Glomerular visceral epithelial cell (primary cell): ENCODE measurements at regions not wholly inside any gene's neighbourhood (a gene's known extent, or its start where the extent isn't known, plus 50 kb on each side); places are given as distances from the start of the nearest gene placed in this dataset.

Experiments used
- DNase-seq: peaks from one replicate; pipeline ENCODE4 v3.0.0-alpha.2; 2016; ENCODE audit errors: extremely low spot score

DNA sequence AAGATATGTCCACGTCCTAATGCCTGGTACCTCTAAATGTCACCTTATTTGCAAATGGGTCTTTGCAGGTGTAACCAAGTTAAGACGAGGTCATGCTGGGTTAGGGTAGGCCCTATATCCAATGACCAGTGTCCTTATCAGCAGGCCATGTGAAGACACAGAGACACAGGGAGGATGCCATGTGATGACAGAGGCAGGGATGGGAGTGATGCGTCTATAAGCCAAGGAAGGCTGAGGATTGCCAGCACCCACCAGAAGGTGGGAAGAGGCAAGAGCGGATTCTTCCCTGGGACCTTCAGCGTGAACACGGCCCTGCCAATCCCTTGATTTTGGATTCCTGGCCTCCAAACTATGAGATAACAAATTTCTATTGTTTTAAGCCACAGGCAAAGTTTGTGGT, 123.4 kb upstream of the CXCL14 start:
- DNase-seq, result no peak

DNA sequence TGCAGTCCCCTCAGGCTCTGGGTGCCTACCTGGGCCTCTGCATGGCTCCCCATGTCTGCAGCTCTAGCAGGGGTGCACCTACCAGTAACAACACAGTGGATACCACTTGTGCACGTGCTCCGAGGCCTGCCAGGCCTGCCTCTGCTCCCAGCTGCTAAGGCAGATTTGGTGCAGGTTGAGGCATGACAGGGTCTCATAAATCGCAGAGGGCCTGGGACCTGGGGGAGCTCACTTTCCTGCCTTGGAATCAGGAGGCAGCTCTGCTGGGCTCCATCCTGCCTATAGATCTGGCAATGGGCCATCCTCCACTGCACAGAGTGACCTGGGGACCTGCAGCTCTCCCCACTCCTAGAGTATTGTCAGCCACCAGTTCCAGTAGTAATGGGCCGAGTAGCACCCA, 121.9 kb upstream of the CXCL14 start:
- DNase-seq, result no peak

DNA sequence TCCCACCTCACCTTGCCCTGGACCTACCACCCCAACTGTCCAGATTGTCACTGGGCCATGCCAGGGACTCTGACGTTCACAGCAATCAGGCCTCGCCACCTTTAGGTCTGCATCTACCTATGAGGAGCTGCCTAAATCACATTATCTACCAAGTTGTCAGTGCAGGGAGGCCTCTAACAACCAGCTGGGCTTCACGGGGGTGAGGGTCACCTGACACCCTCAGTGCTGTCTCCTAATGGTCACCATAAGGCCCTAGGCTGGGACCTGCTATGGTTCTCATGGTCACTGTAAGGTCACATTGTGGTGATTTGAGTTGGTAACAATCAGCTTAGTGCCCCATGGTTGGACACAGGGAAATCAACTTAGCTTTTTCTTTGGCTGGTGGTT, 119.2 kb upstream of the CXCL14 start:
- no peak for DNase-seq

DNA sequence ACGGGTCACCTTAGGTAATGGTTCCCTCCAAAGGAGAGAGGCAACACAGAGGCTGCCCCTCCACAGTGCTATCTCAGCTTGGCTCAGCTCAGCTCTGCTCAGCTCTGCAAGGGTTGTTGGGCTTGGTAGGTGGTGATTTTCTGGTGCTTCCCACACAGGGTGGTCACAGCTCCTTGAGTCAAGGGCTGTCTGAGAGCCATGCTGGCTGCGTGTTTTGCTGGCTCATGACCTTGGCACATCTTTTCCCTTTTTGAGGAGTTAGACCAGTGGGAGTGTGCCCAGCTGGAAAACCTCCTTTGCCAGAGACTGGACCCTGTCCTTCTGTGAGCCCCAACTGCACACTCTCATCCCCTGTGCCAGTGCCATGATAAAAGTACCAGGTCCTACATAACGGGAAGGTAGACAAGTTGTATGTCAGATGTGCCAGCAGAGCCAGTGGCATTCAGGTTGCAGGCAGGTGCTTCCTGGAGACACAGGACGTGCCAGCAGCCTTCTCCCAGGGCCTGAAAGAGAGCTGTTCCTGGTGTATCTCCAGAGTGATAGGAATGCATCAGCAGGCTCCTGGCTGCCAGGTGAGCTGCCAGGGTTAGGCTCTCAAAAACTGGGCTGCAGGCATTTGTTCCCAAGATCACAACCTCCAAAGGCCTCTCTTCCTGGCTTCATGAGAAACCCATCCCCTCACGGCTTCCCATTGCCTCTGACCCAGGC, 118.6 kb upstream of the CXCL14 start:
- DNase-seq, result no peak

DNA sequence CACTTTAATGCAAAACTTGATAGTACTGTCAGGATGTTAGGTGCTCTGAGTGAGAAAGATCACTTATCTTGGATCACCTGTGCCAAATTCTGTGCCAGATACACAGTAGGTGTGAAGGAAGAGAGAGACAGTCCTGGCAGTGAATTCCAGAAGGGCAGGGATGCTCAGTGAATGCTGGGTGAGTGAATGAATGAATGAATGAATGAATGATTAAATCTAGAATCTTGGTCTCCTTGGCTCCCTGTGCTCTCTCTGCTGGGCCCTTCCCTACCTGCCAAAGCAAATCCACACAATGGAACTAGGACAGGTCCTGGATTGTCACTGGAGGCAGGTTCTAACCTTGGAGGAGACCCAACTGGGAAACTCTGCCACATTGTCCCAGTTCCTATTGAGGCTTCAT, 117.5 kb upstream of the CXCL14 start:
- DNase-seq, result no peak

DNA sequence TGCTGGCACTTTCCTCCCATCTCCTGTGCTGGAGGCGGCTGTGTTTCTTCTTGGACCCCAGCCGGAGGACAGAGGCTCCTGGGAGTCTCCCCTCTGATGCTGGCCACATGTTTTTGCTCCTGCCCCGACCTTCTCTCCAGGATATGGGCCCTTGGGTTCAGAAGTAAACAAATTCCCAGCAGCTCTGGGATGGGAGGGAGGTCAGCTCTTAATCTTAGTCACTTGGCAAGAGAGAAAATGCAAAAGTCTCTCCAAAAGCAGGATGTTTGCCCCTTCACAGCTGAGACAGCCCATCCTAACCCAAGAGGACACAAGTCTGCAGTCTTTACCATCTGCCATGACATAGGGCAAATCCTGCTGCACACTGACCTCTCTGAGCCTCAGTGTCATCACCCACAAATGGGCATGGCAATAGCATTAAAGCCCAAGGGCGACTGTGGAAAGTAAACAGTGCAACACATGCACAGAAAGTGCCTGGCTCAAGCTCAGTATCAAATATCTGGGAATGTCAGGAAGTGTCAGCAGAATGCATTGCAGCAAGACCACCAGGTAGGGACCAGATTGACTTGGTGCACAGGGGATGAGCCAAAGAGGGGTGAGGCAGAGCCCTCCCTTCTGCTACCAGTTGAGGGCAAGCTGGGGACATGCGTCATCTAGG, 117.0 kb upstream of the CXCL14 start:
- no peak for DNase-seq

DNA sequence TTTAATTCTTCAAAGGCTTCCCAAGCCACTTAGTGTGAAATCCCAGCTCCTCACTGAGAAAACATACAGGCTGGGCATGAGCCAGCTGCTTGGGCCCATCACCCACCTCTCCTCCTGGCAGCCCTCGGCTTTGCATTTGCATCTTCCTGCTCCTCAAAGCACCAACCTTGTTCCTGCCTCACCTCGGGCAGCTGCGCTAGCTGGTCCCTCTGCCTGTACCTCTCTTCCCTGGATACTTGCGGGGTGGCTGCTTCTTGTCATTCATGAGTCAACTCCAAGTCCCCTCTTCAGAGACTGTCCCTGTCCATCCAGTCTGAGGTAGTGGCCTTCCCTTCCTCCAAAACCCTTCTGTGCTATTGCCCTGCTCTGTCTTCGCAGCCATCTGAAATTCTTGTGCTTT, 116.1 kb upstream of the CXCL14 start:
- no peak for DNase-seq

DNA sequence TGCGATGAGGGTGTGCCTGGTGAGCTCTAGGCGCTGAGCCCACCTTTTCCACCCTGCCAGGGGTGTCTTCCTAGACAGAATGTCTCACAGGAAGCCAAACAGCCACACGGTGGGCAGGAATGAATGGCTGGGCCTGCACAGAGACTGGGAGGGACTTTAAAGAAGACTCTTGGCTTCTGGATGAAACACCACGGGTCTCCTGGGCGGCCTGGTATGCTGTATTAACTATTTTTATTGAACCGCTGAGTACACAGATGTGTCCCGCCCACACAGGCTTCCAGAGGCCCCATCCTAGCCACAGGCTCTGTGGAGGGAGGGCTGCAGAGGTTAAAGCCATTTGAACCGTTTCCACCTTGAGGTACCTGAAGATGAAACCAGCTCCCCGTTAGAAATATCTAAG, 115.2 kb upstream of the CXCL14 start:
- no peak for DNase-seq

DNA sequence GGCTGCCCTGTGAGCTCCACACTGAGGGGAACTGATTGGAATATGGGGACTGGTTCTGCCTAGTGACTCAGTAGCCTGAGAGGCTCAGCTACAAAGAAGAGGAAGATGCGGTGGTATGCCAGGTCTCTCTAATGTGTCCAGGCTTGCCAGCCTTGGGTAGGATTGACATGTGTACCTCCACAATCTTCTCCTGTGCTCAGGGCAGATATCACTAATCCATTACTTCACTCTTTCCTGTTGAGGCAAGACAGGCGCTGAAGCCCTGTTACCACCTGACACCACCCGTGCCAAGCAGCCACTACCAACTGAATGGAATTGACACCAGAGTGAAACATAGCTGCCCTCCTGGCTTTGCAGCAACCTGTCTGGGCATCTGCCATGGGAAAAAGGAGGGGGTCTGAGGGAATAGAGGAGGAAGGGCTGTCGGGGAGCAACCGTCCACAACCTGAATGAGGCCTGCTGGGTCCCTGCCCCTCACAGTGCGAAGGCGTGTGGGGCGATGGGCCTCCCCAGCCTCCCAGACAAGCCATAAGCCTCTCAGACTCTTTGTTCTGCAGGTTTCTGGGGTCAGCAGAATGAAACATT, 114.7 kb upstream of the CXCL14 start:
- no peak for DNase-seq

DNA sequence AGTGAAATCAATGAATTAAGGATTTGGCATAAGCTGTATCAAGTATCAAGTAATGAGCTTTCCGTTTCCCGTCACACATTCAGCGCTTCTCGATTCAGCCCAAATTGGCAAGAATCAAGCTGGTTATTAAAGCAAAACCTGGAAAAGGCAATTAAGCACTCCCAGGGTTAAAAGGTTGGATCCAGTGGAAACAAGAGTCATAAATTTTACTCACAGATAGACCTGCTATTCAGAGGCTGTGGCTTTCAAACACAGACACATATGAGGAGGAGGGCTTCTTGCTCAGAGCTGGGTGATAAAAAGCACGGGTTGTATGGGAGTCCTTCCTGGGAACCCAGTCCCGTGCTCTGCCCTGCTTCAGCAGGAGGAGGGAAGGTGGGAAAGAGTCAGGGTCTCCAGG, 112.3 kb upstream of the CXCL14 start:
- no peak for DNase-seq

DNA sequence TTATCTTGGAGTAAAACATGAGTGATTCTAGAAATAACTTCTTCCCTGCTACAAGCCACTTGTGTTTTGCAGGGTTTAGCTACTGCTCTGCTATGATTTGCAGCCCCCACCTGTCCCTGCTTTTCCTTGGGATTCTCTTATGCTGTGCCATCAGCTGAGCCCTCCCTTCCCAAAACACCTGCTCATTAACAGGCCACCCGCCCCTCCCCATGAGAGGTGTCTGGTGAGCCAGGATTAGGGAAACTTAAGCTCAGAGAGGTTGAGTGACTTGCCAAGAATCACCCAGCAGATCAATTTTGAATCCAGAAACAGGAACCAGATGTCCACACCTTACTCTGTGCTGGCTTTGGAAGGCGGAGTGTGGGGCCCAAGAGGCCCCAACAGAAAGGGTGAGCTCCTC, 111.7 kb upstream of the CXCL14 start:
- no peak for DNase-seq

DNA sequence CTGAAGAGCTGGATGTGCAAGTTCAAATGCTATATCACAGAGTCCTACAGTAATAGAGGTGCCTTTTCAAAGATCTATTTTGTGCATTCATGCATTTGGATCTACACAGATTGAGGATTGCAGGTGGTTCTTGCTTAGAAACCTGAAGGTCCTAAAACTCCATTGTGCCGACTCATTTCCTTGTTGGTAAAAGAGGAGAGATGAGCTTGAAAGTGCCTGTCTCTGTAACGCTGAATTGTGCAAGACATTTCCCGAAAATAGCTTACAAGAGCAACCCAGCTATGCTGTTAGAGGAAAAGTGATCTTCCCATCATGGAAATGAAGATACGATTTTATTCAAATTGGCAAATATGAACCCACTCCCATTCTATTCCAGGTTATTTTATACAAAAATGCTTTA, 110.7 kb upstream of the CXCL14 start:
- DNase-seq, result no peak

DNA sequence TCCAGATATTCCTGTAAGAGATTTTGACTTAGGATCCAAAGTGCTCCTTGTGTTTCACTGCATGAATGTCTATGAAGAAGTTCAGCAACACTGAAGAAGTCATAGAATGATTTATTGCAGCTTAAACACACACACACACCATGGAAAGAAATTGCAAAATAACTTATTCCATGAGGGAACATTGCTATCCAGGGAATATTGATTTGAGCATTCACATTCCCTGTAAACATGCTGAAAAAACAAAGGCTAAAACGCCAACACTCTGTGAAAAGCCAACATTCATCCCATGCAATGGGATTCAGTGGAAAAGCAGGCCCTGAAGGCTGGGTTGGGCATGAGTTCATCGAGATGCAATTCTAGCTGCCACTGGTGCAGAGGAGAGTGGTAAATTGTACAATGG, 109.6 kb upstream of the CXCL14 start:
- no peak for DNase-seq

DNA sequence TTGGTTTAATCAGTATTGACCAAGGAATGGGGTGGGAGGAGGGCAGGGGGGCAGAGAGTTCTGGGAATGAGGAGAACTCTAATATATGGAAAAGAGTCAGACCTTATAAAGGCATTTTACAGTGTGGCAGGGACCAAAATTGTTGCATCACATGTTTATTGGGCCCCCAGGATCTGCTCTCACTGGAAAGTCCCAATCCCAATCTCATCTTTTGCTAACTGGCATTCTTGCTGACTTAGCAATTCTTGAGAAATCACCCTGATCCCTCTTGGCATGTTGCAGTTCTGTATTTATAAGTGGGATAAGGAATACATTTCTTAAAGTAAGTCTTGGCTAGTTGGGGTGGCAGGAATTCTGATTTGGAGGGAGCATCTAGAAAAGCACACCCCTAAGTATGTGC, 104.4 kb upstream of the CXCL14 start:
- no peak for DNase-seq

DNA sequence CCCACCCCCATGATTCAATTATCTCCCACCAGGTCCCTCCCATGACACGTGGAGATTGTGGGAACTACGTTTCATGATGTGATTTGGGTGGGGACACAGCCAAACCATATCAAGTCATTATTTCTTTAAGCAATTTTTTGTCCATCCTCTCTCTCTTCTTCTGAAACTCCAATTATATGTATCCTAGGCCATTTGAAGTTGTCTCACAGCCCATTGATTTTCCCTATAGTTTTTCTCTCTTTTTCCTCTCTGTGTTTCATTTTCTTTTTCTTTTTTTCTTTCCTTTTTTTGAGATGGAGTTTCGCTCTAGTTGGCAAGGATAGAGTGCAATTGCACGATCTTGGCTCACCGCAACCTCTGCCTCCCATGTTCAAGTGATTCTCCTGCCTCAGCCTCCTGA, 101.9 kb upstream of the CXCL14 start:
- DNase-seq, result no peak

DNA sequence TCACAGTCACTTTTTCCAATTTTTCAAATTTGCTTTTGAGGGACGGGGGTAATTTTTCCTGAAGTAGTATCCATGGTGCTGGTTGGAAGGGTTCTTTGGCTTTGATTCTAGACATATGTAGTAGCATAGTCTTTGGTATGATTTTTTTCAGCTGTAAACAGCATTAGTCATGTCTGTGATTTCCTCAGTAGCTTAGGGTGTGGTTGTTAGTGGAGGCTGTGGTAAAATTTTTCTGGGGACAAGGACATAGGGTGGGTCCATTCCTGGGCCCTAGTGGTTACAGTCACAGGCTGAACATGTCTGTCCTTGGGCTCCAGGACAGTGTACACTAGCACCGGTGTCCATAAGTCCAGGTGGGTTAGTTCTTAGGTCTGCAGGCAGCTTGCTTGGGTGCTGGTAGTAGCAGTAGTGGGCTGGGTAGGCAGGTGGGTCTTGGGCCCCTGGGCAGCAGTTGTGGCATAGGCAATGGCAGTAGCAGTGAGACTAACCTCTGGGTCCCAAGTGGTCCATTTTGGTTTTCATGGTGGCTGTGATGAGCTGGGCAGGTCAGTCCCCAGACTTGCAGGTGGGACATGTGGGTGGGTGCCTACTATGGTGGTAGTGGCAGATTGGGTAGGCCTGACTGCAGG, 100.0 kb upstream of the CXCL14 start:
- no peak for DNase-seq

DNA sequence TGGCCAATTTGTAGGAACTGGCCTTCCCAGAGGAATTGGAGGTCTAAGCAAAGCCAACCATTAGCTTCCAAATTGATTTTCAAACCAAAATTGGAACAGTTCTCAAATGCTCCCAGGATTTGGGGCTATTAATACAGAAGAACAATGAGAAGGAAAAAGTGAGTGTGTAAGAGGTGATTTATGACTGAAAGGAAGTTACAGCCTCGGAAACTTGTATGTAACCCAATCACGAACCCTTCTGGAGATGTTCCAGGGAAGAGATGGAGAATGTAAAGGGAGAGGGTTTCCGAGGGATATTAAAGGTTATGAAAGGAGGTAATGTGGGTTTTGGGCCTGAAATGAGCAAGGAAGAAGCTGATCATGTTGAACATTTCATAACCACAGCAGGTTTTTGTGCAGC, 93.2 kb upstream of the CXCL14 start:
- no peak for DNase-seq

DNA sequence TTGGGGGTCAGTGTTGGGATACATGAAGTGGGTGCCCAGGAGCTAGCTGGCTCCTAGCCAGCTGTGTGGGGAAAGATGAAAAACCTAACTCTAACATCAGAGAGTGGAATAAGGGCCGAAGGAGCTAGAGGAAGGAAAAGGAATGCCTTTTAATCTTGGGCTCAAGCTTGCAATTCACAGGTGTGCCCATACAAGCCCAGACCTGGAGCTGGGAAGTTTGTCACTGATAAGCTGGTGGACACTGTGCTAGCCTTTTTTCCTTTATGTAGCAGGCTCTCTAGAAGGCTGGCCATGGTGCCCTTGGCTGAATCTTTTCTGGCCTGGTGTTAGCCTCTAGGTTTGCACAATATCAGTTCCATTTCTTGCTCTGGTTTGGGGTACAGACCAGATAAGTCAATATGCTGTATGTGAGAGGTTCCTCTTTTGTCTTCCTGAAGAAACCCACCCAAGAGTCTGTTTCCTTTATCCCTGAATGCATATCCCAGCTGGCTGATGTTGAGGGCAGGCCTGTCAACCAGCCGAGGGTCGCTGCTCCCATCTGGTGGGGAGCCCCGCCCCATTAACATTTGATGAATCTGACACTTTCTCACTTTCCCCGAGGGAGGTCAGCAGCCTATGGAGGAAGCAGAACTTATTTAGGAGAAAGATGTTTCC, 92.4 kb upstream of the CXCL14 start:
- DNase-seq, result no peak

DNA sequence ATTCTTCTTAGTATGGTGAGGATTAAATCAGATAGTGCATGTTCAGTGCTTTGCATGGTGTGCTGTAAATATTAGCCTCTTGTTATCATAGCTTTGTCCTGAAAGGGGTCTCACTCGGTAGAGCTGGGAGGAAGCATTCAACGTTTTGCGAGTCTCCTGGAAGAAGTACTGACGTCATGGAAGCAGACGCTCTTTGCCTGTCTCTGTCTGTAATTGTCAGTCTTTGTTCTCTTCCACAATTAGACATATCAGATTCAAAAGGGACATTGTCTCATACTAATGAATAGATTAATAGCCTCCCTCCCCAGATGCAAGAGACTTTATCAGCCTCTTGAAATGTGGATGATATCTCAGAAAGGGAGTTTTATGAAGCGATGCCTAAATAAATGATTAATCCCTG, 91.8 kb upstream of the CXCL14 start:
- no peak for DNase-seq

DNA sequence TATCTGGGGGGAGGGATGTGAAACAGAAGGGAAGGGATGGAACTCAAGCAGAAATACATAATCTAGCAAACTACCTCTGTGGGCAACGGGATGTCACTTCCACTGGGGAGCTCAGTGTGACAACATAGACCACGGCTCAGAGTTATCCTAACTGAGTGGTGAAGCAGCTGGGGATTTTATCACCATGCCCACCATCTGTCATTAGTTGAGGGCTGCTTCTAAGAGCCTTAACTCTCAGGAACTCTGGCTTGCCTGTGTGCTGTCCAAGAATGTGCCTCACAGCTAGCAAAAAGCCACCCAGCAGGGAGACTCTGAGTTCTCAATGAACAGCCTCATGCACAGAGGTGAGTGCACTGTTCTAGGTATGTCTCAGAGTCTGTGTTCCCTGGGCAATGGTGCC, 90.6 kb upstream of the CXCL14 start:
- DNase-seq, result no peak

DNA sequence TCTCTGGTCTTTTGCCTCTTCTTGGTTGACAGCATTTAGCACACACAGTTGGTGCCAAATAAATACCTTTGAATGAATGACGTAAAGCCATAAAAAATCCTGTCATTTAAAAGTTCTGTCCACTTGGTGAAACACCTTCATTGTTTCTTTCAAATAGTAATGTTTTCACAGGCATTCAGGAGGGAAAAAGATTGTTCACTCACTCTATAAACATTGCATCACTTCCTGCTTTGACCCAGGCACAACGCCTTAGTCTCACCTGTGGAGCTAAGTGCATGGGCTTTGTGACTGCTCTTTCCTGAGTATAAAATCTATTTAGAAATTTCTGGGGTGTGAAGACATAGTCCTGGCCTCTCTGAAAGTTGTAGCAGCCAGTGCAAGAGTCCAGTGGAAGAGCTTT, 88.9 kb upstream of the CXCL14 start:
- DNase-seq, result no peak

DNA sequence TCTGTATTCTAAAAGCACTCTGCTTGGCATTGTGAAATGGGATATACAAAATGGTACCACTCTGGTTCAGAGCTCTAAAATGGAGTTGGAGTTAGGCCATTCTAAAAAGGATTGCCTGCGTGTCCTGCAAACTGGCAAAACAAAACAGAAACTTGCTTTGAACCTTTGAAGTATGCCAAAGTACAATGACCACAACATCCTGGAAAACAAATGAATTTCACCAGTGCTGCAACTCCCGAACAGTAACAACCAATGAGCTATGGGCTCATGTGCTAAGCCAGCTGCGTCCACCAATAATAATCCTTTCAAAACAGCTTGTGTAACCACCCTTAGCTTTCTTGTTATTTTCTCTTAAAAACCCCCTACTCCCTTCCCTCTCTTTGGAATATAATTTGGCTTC, 88.4 kb upstream of the CXCL14 start:
- DNase-seq, result no peak

DNA sequence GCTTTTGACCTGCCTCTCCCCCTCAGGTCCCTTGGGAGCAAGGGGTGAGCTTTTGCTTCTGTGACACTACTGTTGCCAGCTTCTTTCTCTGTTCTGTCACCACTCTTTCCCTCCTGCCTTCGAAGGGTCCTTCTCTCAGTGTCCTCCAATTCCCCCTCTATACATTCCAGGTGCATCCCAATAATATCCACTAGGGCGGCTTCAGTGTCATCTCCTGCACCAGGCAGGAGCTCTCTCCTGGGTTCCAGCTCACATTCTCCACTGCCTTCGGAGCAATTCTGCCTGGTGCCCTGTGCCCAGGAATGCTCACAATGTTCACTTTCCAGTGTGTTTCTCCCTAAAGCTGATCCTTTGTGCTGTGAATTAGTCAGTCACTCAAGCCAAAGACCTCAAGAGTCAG, 83.9 kb upstream of the CXCL14 start:
- DNase-seq, result no peak
